GM12878 (cell line): ENCODE measurements at regions not wholly inside any gene's neighbourhood (a gene's known extent, or its start where the extent isn't known, plus 50 kb on each side); places are given as distances from the start of the nearest gene placed in this dataset.

Experiments used
- ATAC-seq: fragments of 200-7000 bp; cut with Tn5 transposase; 3 replicates; pipeline ENCODE4 v1.9.1; 2020; ENCODE audit warnings: mild to moderate bottlenecking, moderate library complexity
- BruUV-seq: library from RNA; stranded (reverse); fragments of 400-500 nt; replicated peaks from 2 replicates; lab custom pipeline; 2021; lab: Mats Ljungman, UMichigan
- CTCF ChIA-PET: fragments of 300-600 bp; sonication (Branson Sonifier 250); formaldehyde crosslinking; extraction: SDS; loops from one replicate; lab custom pipeline; 2021; ENCODE audit warnings: inconsistent platforms; lab: Yijun Ruan, JAX
- POLR2A ChIA-PET: fragments of 350-600 bp; formaldehyde crosslinking; extraction: SDS; loops from one replicate; lab custom pipeline; 2021; ENCODE audit warnings: inconsistent platforms; lab: Charles Lee
- RAD21 ChIA-PET: fragments of 300-600 bp; sonication (Branson Sonifier 250); formaldehyde crosslinking; loops from one replicate; lab custom pipeline; 2023; ENCODE audit warnings: antibody characterized with exemption; ENCODE audit not compliant: unreplicated experiment; lab: Charles Lee
- SMC1A ChIA-PET: fragments of 300-600 bp; sonication (Branson Sonifier 250); formaldehyde crosslinking; loops from one replicate; lab custom pipeline; 2023; ENCODE audit not compliant: unreplicated experiment, uncharacterized antibody; lab: Charles Lee
- DNase-seq: peaks from one replicate; pipeline ENCODE4 v3.0.0-alpha.2; 2011; ENCODE audit warnings: low read depth, low spot score
- FAIRE-seq: peaks from 3 replicates; lab custom pipeline; 2011; peaks lifted over from hg19 to GRCh38; lab: Jason Lieb, UNC
- H2AFZ ChIP-seq: 2 replicates; pipeline ENCODE4 v1.6.0; 2011; ENCODE audit warnings: low read depth, low read length, control low read depth; ENCODE audit not compliant: control insufficient read depth
- H3K27ac ChIP-seq: 2 replicates; pipeline ENCODE4 v1.5.1; 2011; ENCODE audit warnings: control low read depth; ENCODE audit not compliant: control insufficient read depth, insufficient read depth
- H3K27me3 ChIP-seq, 2 experiments: replicated peaks in 1 of 2; 2 replicates each; pipeline versions ENCODE4 v1.6.0 to v1.6.1; 2011; ENCODE audit warnings: low read length in 1 of 2; ENCODE audit not compliant: control insufficient read depth in 2 of 2, insufficient read depth in 2 of 2
- H3K36me3 ChIP-seq, 2 experiments: 2 replicates each; pipeline ENCODE4 v1.5.1; 2011; ENCODE audit warnings: low read length in 1 of 2; ENCODE audit not compliant: control insufficient read depth in 2 of 2, insufficient read depth in 2 of 2
- H3K4me1 ChIP-seq: 2 replicates; pipeline ENCODE4 v1.6.1; 2011; ENCODE audit warnings: mild to moderate bottlenecking, low read length, moderate library complexity, mixed read lengths; ENCODE audit not compliant: control insufficient read depth, insufficient read depth
- H3K4me2 ChIP-seq: 2 replicates; pipeline ENCODE4 v1.6.0; 2011; ENCODE audit warnings: control low read depth; ENCODE audit not compliant: control insufficient read depth, insufficient read depth
- H3K4me3 ChIP-seq: fragments of 200-600 bp; sonication (generic); 2 replicates; pipeline ENCODE4 v1.5.1; 2016
- H3K79me2 ChIP-seq: 2 replicates; pipeline ENCODE4 v1.6.0; 2011; ENCODE audit warnings: low read length; ENCODE audit not compliant: control insufficient read depth, insufficient read depth
- H3K9ac ChIP-seq: 2 replicates; pipeline ENCODE4 v1.8.0; 2011; ENCODE audit warnings: low read length, control low read depth, mixed read lengths; ENCODE audit not compliant: control insufficient read depth, insufficient read depth
- H3K9me3 ChIP-seq: replicated peaks from 3 replicates; pipeline ENCODE4 v1.5.1; 2011; ENCODE audit warnings: mild to moderate bottlenecking, low read length; ENCODE audit not compliant: control insufficient read depth, insufficient read depth
- H4K20me1 ChIP-seq: 2 replicates; pipeline ENCODE4 v1.6.0; 2011; ENCODE audit not compliant: control insufficient read depth, insufficient read depth
- ASH2L ChIP-seq: fragments of 300-600, 200-600 bp; sonication (generic); IDR thresholded peaks from 2 replicates; pipeline ENCODE4 v1.6.1; 2017; ENCODE audit warnings: low read depth, mild to moderate bottlenecking, borderline replicate concordance
- CBFB ChIP-seq: IDR thresholded peaks from 2 replicates; pipeline ENCODE4 v1.6.1; 2016; ENCODE audit warnings: antibody characterized with exemption, low read depth
- HDAC6 ChIP-seq: fragments of 200-600 bp; sonication (generic); IDR thresholded peaks from one replicate; pipeline ENCODE4 v1.8.0; 2017; ENCODE audit warnings: antibody characterized with exemption; ENCODE audit not compliant: unreplicated experiment
- IKZF1 ChIP-seq: fragments of 450-650 bp; conservative IDR thresholded peaks from 2 replicates; pipeline ENCODE4 v1.6.1; 2017; ENCODE audit warnings: antibody characterized with exemption, mild to moderate bottlenecking
- IKZF2 ChIP-seq, 2 experiments: fragments of 450-650 bp; IDR thresholded peaks; 2 replicates each; pipeline ENCODE4 v1.6.1; 2017; ENCODE audit warnings: mild to moderate bottlenecking in 2 of 2, moderate library complexity in 2 of 2
- MEF2A ChIP-seq: IDR thresholded peaks from 2 replicates; pipeline ENCODE4 v1.6.1; 2011; ENCODE audit warnings: low read depth, mild to moderate bottlenecking, low read length, moderate library complexity; ENCODE audit not compliant: insufficient read depth
- NR2C2 ChIP-seq: IDR thresholded peaks from 2 replicates; pipeline ENCODE4 v1.6.1; 2011; ENCODE audit warnings: borderline replicate concordance, low read depth; ENCODE audit not compliant: control insufficient read depth, insufficient read length
- PAX8 ChIP-seq: fragments of 450-650 bp; IDR thresholded peaks from 2 replicates; pipeline ENCODE4 v1.6.1; 2017; ENCODE audit warnings: mild to moderate bottlenecking, moderate library complexity
- POLR2A ChIP-seq: IDR thresholded peaks from 2 replicates; pipeline ENCODE4 v1.6.1; 2011; ENCODE audit warnings: low read depth, mild to moderate bottlenecking, low read length
- POLR2AphosphoS2 ChIP-seq: IDR thresholded peaks from 2 replicates; pipeline ENCODE4 v1.6.1; 2011; ENCODE audit warnings: low read depth, mild to moderate bottlenecking, low read length, improper control_type of control experiment, moderate library complexity
- STAT1 ChIP-seq: fragments of 450-650 bp; conservative IDR thresholded peaks from 2 replicates; pipeline ENCODE4 v1.6.1; 2014; ENCODE audit warnings: antibody characterized with exemption, mild to moderate bottlenecking
- ZZZ3 ChIP-seq: IDR thresholded peaks from 2 replicates; pipeline ENCODE4 v1.6.1; 2011; ENCODE audit warnings: low read depth; ENCODE audit not compliant: control insufficient read depth, insufficient read length
- WGBS: methylation state at CpG from one replicate; pipeline ENCODE4 v1.1.6; 2016; ENCODE audit warnings: low lambda C conversion rate; ENCODE audit not compliant: insufficient replicate concordance, insufficient coverage; ENCODE audit errors: missing lambda C conversion rate; 5-methylcytosine and 5-hydroxymethylcytosine counted together
- in situ Hi-C: fragments of 300-500 bp; cut with MboI; formaldehyde crosslinking; loops from 9 replicates; pipeline ENCODE4 v1.14.3; 2018; ENCODE audit warnings: mixed read lengths
- intact Hi-C: fragments of 100-400 bp; cut with micrococcal nuclease; formaldehyde crosslinking; loops from one replicate; pipeline ENCODE4 v1.14.2; 2022; ENCODE audit not compliant: unreplicated experiment
- TF ChIP-seq, protein P1 (sequence below): fragments of 450-650 bp; IDR thresholded peaks from 2 replicates; pipeline ENCODE4 v1.6.1; 2017; ENCODE audit warnings: mild to moderate bottlenecking, moderate library complexity
- TF ChIP-seq, protein P2 (sequence below): fragments of 450-650 bp; formaldehyde crosslinking; IDR thresholded peaks from 2 replicates; pipeline ENCODE4 v1.5.0; 2022; ENCODE audit warnings: mild to moderate bottlenecking, missing genetic modification characterization

DNA sequence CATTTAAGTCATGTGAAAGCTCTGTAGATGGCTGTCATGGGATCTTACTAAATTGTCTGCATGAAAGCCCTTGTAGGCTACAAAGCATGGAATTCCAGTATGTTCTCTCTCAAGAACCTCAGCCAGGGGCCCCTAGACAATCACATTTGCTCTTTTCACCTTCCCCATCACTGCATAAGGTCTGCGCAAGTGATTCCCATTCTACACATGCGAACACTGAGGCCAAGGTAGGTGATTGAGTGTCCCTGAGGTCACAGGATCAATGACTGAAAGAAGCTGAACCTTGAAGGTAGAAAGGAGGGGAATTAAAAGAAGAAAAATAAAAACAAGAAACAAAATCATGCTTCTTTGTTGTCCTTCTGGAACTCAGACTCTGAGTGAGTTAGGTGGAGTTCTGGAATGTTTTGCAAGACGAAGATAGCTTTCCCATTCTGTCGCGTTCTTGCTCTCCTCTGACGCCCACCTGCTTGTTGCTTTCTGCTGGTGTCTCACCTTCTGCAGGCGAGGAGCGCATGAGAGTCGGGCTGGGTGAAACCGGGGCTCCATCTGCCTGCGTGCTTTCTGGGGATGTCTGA lies 79.9 kb downstream of the SPRING1 start:
- in situ Hi-C loops: no loop called here
- TF ChIP-seq ASH2L: no peak
- TF ChIP-seq MEF2A: no peak
- TF ChIP-seq NR2C2: no peak
- TF ChIP-seq STAT1: no peak
- no peak for TF ChIP-seq IKZF2 (IDR thresholded peaks at IDR 0.05)
- no peak for TF ChIP-seq PAX8
- TF ChIP-seq, protein P1, sequence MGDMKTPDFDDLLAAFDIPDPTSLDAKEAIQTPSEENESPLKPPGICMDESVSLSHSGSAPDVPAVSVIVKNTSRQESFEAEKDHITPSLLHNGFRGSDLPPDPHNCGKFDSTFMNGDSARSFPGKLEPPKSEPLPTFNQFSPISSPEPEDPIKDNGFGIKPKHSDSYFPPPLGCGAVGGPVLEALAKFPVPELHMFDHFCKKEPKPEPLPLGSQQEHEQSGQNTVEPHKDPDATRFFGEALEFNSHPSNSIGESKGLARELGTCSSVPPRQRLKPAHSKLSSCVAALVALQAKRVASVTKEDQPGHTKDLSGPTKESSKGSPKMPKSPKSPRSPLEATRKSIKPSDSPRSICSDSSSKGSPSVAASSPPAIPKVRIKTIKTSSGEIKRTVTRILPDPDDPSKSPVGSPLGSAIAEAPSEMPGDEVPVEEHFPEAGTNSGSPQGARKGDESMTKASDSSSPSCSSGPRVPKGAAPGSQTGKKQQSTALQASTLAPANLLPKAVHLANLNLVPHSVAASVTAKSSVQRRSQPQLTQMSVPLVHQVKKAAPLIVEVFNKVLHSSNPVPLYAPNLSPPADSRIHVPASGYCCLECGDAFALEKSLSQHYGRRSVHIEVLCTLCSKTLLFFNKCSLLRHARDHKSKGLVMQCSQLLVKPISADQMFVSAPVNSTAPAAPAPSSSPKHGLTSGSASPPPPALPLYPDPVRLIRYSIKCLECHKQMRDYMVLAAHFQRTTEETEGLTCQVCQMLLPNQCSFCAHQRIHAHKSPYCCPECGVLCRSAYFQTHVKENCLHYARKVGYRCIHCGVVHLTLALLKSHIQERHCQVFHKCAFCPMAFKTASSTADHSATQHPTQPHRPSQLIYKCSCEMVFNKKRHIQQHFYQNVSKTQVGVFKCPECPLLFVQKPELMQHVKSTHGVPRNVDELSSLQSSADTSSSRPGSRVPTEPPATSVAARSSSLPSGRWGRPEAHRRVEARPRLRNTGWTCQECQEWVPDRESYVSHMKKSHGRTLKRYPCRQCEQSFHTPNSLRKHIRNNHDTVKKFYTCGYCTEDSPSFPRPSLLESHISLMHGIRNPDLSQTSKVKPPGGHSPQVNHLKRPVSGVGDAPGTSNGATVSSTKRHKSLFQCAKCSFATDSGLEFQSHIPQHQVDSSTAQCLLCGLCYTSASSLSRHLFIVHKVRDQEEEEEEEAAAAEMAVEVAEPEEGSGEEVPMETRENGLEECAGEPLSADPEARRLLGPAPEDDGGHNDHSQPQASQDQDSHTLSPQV: no peak
- no peak for TF ChIP-seq POLR2AphosphoS2
- TF ChIP-seq CBFB: no peak
- no peak for TF ChIP-seq HDAC6
- no peak for TF ChIP-seq ZZZ3
- TF ChIP-seq POLR2A: no peak
- no peak for TF ChIP-seq IKZF1
- TF ChIP-seq, protein P2, sequence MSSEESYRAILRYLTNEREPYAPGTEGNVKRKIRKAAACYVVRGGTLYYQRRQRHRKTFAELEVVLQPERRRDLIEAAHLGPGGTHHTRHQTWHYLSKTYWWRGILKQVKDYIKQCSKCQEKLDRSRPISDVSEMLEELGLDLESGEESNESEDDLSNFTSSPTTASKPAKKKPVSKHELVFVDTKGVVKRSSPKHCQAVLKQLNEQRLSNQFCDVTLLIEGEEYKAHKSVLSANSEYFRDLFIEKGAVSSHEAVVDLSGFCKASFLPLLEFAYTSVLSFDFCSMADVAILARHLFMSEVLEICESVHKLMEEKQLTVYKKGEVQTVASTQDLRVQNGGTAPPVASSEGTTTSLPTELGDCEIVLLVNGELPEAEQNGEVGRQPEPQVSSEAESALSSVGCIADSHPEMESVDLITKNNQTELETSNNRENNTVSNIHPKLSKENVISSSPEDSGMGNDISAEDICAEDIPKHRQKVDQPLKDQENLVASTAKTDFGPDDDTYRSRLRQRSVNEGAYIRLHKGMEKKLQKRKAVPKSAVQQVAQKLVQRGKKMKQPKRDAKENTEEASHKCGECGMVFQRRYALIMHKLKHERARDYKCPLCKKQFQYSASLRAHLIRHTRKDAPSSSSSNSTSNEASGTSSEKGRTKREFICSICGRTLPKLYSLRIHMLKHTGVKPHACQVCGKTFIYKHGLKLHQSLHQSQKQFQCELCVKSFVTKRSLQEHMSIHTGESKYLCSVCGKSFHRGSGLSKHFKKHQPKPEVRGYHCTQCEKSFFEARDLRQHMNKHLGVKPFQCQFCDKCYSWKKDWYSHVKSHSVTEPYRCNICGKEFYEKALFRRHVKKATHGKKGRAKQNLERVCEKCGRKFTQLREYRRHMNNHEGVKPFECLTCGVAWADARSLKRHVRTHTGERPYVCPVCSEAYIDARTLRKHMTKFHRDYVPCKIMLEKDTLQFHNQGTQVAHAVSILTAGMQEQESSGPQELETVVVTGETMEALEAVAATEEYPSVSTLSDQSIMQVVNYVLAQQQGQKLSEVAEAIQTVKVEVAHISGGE (CRISPR knock-in tag): no peak
- H3K27me3 ChIP-seq: peaks cover 2 to 9% of the 10 kb centered on the region in 2 experiments
- no peak overlapping the region for H3K4me2 ChIP-seq
- no peak overlapping the region for H3K9ac ChIP-seq
- ATAC-seq: no peak
- no peak for FAIRE-seq
- intact Hi-C loops: no loop called here
- no peaks in the 10 kb centered on the region for H3K9me3 ChIP-seq
- ChIA-PET RAD21 (no interaction called here), POLR2A (no interaction called here), CTCF (interaction anchor here (0.8 kb wide), 1 partner anchor 45 kb away, joined by 3 read pairs; no protein-coding TSS in a partner anchor), SMC1A (no interaction called here)
- H3K4me1 ChIP-seq: no peaks in the 10 kb centered on the region
- BruUV-seq: no TSS peak
- H3K79me2 ChIP-seq: no peaks in the 10 kb centered on the region
- H4K20me1 ChIP-seq: no peaks in the 10 kb centered on the region; the same call in 1 of the 2 replicates
- H3K36me3 ChIP-seq: no peaks in the 10 kb centered on the region
- no peak overlapping the region for H2AFZ ChIP-seq
- no peak overlapping the region for H3K27ac ChIP-seq
- 59% methylated on average over 11 of the region's 11 CpGs for WGBS
- no peak for DNase-seq
- no peak overlapping the region for H3K4me3 ChIP-seq
